Neural cell (in vitro differentiated cells): ENCODE measurements at regions not wholly inside any gene's neighbourhood (a gene's known extent, or its start where the extent isn't known, plus 50 kb on each side); places are given as distances from the start of the nearest gene placed in this dataset.

Experiments
- H2AFZ ChIP-seq: fragments of 200-600, 300-800 bp; sonication (generic), shearing (Covaris generic); 2 replicates; pipeline ENCODE4 v1.6.0; 2014; ENCODE audit warnings: low read depth, mild to moderate bottlenecking, antibody characterized with exemption, low read length, moderate library complexity
- H3F3A ChIP-seq: fragments of 200-600 bp; shearing (Covaris generic); 2 replicates; pipeline ENCODE4 v1.6.1; 2016; ENCODE audit warnings: mild to moderate bottlenecking, moderate library complexity, mixed read lengths, antibody characterized with exemption, low read length; ENCODE audit not compliant: insufficient read depth, poor library complexity, severe bottlenecking
- H3K27ac ChIP-seq: fragments of 200-600, 300-800 bp; sonication (generic), shearing (Covaris generic); 2 replicates; pipeline ENCODE4 v1.5.1; 2014; ENCODE audit warnings: mild to moderate bottlenecking, low read length, moderate library complexity
- H3K27me3 ChIP-seq: fragments of 300-800, 200-600 bp; sonication (generic), shearing (Covaris generic); 2 replicates; pipeline ENCODE4 v1.6.0; 2014; ENCODE audit warnings: mild to moderate bottlenecking, low read depth, low read length, moderate library complexity; ENCODE audit not compliant: insufficient read depth
- H3K36me3 ChIP-seq: fragments of 300-800, 200-600 bp; sonication (generic), shearing (Covaris generic); 2 replicates; pipeline ENCODE4 v1.5.1; 2014; ENCODE audit warnings: mild to moderate bottlenecking, antibody characterized with exemption, low read length, moderate library complexity; ENCODE audit not compliant: insufficient read depth
- H3K4me2 ChIP-seq: fragments of 300-800, 200-600 bp; sonication (generic), shearing (Covaris generic); 2 replicates; pipeline ENCODE4 v1.6.0; 2014; ENCODE audit warnings: mild to moderate bottlenecking, low read length
- H3K4me3 ChIP-seq: fragments of 300-800, 200-600 bp; sonication (generic), shearing (Covaris generic); 2 replicates; pipeline ENCODE4 v1.5.1; 2014; ENCODE audit warnings: mild to moderate bottlenecking, low read length, moderate library complexity
- H3K79me2 ChIP-seq: fragments of 200-600 bp; shearing (Covaris generic); replicated peaks from 2 replicates; pipeline ENCODE4 v1.6.0; 2014; ENCODE audit warnings: mild to moderate bottlenecking, low read length, moderate library complexity; ENCODE audit not compliant: insufficient read depth
- H3K9ac ChIP-seq: fragments of 300-800, 200-600 bp; sonication (generic), shearing (Covaris generic); 2 replicates; pipeline ENCODE4 v1.6.1; 2016; ENCODE audit warnings: mild to moderate bottlenecking, low read length, mixed read lengths
- H3K9me2 ChIP-seq: fragments of 200-600 bp; shearing (Covaris generic); 2 replicates; pipeline ENCODE4 v1.6.1; 2016; ENCODE audit warnings: mild to moderate bottlenecking, low read length, mixed read lengths; ENCODE audit not compliant: insufficient read depth
- H3K9me3 ChIP-seq: fragments of 200-600, 300-800 bp; sonication (generic), shearing (Covaris generic); 2 replicates; pipeline ENCODE4 v1.6.1; 2016; ENCODE audit warnings: mild to moderate bottlenecking, mixed run types, low read length, moderate library complexity, mixed read lengths
- H4K20me1 ChIP-seq: fragments of 200-600 bp; shearing (Covaris generic); 2 replicates; pipeline ENCODE4 v1.6.1; 2016; ENCODE audit warnings: mild to moderate bottlenecking, mixed run types; ENCODE audit not compliant: insufficient read depth
- EP300 ChIP-seq: fragments of 450-650 bp; conservative IDR thresholded peaks from 2 replicates; pipeline ENCODE4 v1.6.1; 2014; ENCODE audit warnings: antibody characterized with exemption, mild to moderate bottlenecking, moderate library complexity; ENCODE audit not compliant: poor library complexity, severe bottlenecking
- EZH2 ChIP-seq: fragments of 200-600, 300-800 bp; shearing (Covaris generic), sonication (generic); IDR thresholded peaks from 2 replicates; pipeline ENCODE4 v1.6.1; 2014; ENCODE audit warnings: antibody characterized with exemption, low read length, borderline replicate concordance, mild to moderate bottlenecking; ENCODE audit not compliant: insufficient read depth, poor library complexity, severe bottlenecking
- MXI1 ChIP-seq: fragments of 450-650 bp; conservative IDR thresholded peaks from 2 replicates; pipeline ENCODE4 v1.6.1; 2014; ENCODE audit warnings: antibody characterized with exemption, mild to moderate bottlenecking; ENCODE audit not compliant: poor library complexity, severe bottlenecking
- POLR2AphosphoS5 ChIP-seq: IDR thresholded peaks from 2 replicates; pipeline ENCODE4 v1.6.1; 2012
- RAD21 ChIP-seq: fragments of 450-650 bp; conservative IDR thresholded peaks from 2 replicates; pipeline ENCODE4 v1.6.1; 2014; ENCODE audit warnings: antibody characterized with exemption, mild to moderate bottlenecking, moderate library complexity
- SMC3 ChIP-seq: fragments of 450-650 bp; conservative IDR thresholded peaks from 2 replicates; pipeline ENCODE4 v1.6.1; 2014; ENCODE audit warnings: antibody characterized with exemption, mild to moderate bottlenecking, moderate library complexity; ENCODE audit not compliant: poor library complexity
- TAF1 ChIP-seq: IDR thresholded peaks from 2 replicates; pipeline ENCODE4 v1.6.1; 2012; ENCODE audit warnings: low read depth
- TF ChIP-seq, protein P1 (sequence below): IDR thresholded peaks from 2 replicates; pipeline ENCODE4 v1.6.1; 2012; ENCODE audit warnings: borderline replicate concordance
- TF ChIP-seq, protein P2 (sequence below): fragments of 450-650 bp; IDR thresholded peaks from 2 replicates; pipeline ENCODE4 v1.5.1; 2014; ENCODE audit warnings: antibody characterized with exemption, mild to moderate bottlenecking, moderate library complexity; ENCODE audit not compliant: poor library complexity, severe bottlenecking

DNA sequence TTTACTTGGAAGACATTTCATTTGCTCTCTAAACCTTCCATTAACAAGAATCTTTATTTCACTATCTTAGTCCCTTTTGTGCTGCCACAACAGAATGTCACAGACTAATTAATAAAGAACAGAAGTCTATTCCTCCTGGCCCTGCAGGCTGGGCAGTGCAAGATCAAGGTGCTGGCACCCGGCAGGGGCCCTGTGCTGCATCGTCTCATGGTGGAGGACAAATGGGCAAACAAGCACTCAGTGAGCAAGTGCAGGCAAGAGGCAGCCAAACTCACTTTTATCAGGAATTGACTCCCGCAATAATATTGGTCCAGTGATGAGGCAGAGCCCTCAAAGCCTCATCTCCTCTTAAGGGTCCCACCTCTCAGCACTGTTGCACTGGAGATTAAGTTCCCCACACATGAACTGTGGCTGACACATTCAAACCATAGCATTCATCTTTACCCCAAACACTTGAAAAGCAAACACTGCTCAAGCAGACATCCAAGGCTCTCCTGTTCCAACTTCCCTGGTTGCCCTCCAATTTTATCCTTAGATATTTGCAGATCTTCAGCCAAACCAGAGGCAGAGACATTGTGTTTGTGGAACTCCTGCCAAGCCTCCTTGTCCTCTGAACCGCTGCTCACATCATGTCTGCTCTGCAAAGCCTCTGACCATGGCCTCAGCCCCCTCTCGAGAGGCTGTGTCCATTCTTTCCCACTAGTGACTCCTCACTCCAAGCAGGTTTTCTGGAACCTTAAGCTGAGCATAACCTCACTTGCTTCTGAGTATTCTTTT is 404.4 kb upstream of the SOX11 start:
- Histone ChIP-seq H2AFZ (no peak overlapping the region), H4K20me1 (no peaks in the 10 kb centered on the region), H3K79me2 (no peaks in the 10 kb centered on the region), H3K27me3 (no peaks in the 10 kb centered on the region), H3K27ac (no peak overlapping the region), H3K9me3 (no peaks in the 10 kb centered on the region), H3K9me2 (no peaks in the 10 kb centered on the region), H3K4me2 (no peak overlapping the region), H3K36me3 (no peaks in the 10 kb centered on the region), H3K9ac (no peak overlapping the region), H3K4me3 (no peak overlapping the region), H3F3A (peaks cover 4% of the 10 kb centered on the region)
- TF ChIP-seq MXI1 (no peak), EP300 (no peak), SMC3 (no peak), TAF1 (no peak), POLR2AphosphoS5 (no peak), RAD21 (no peak), EZH2 (no peak)
- TF ChIP-seq, protein P1, sequence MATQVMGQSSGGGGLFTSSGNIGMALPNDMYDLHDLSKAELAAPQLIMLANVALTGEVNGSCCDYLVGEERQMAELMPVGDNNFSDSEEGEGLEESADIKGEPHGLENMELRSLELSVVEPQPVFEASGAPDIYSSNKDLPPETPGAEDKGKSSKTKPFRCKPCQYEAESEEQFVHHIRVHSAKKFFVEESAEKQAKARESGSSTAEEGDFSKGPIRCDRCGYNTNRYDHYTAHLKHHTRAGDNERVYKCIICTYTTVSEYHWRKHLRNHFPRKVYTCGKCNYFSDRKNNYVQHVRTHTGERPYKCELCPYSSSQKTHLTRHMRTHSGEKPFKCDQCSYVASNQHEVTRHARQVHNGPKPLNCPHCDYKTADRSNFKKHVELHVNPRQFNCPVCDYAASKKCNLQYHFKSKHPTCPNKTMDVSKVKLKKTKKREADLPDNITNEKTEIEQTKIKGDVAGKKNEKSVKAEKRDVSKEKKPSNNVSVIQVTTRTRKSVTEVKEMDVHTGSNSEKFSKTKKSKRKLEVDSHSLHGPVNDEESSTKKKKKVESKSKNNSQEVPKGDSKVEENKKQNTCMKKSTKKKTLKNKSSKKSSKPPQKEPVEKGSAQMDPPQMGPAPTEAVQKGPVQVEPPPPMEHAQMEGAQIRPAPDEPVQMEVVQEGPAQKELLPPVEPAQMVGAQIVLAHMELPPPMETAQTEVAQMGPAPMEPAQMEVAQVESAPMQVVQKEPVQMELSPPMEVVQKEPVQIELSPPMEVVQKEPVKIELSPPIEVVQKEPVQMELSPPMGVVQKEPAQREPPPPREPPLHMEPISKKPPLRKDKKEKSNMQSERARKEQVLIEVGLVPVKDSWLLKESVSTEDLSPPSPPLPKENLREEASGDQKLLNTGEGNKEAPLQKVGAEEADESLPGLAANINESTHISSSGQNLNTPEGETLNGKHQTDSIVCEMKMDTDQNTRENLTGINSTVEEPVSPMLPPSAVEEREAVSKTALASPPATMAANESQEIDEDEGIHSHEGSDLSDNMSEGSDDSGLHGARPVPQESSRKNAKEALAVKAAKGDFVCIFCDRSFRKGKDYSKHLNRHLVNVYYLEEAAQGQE = no peak
- TF ChIP-seq, protein P2, sequence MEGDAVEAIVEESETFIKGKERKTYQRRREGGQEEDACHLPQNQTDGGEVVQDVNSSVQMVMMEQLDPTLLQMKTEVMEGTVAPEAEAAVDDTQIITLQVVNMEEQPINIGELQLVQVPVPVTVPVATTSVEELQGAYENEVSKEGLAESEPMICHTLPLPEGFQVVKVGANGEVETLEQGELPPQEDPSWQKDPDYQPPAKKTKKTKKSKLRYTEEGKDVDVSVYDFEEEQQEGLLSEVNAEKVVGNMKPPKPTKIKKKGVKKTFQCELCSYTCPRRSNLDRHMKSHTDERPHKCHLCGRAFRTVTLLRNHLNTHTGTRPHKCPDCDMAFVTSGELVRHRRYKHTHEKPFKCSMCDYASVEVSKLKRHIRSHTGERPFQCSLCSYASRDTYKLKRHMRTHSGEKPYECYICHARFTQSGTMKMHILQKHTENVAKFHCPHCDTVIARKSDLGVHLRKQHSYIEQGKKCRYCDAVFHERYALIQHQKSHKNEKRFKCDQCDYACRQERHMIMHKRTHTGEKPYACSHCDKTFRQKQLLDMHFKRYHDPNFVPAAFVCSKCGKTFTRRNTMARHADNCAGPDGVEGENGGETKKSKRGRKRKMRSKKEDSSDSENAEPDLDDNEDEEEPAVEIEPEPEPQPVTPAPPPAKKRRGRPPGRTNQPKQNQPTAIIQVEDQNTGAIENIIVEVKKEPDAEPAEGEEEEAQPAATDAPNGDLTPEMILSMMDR = no peak

GRCh38 chr2:5290900-5291546 is 401.2 kb upstream of the SOX11 start:
- H3K9me2 ChIP-seq = no peaks in the 10 kb centered on the region
- H3K36me3 ChIP-seq = no peaks in the 10 kb centered on the region
- no peak overlapping the region for H2AFZ ChIP-seq
- peak overlapping the region; percentile 13 for H3K9ac ChIP-seq
- peak overlapping the region; percentile 49 for H3K27ac ChIP-seq
- TF ChIP-seq RAD21 (no peak), EP300 (peak; percentile 62), SMC3 (peak; percentile 28), POLR2AphosphoS5 (peak; percentile 59)
- TF ChIP-seq, protein P2 = peak; percentile 52
- TF ChIP-seq, protein P1 = no peak
- H3K4me3 ChIP-seq = no peak overlapping the region
- no peaks in the 10 kb centered on the region for H4K20me1 ChIP-seq
- peaks cover 4% of the 10 kb centered on the region for H3F3A ChIP-seq
- H3K27me3 ChIP-seq = no peaks in the 10 kb centered on the region
- H3K79me2 ChIP-seq = no peaks in the 10 kb centered on the region
- H3K4me2 ChIP-seq = peak overlapping the region; percentile 7
- no peaks in the 10 kb centered on the region for H3K9me3 ChIP-seq
